GM23248 (cell line): ENCODE measurements at regions not wholly inside any gene's neighbourhood (a gene's known extent, or its start where the extent isn't known, plus 50 kb on each side); places are given as distances from the start of the nearest gene placed in this dataset.

Experiments used
- EZH2 ChIP-seq: fragments of 200-600 bp; sonication (generic); IDR thresholded peaks from 2 replicates; pipeline ENCODE4 v1.6.1; 2018; ENCODE audit warnings: antibody characterized with exemption, mild to moderate bottlenecking; ENCODE audit not compliant: insufficient read depth, poor library complexity, severe bottlenecking
- EZH2phosphoT487 ChIP-seq: fragments of 200-600 bp; sonication (generic); IDR thresholded peaks from 2 replicates; pipeline ENCODE4 v1.6.1; 2018; ENCODE audit warnings: antibody characterized with exemption, moderate library complexity, mild to moderate bottlenecking, low read depth; ENCODE audit not compliant: insufficient read depth

- TF ChIP-seq EZH2 (no peak), EZH2phosphoT487 (no peak)
Measured at GRCh38 chr3:161731968-161732367, 235.4 kb downstream of the OTOL1 start.
